ENCODE measurements at regions not wholly inside any gene's neighbourhood (a gene's known extent, or its start where the extent isn't known, plus 50 kb on each side); places are given as distances from the start of the nearest gene placed in this dataset.

GRCh38 chr5:155727512-155728145, 599.3 kb upstream of the SGCD start:
- no peaks in the 10 kb centered on the region for H3F3A ChIP-seq (ENCODE audit: insufficient read depth)
- H4K20me1 ChIP-seq (ENCODE audit: low read depth, low read length) = no peaks in the 10 kb centered on the region
- H3K9me3 ChIP-seq (ENCODE audit: insufficient read depth, low read length) = no peaks in the 10 kb centered on the region
- no peak overlapping the region for H3K27ac ChIP-seq (ENCODE audit: low read depth, low read length)
- no peaks in the 10 kb centered on the region for H3K79me2 ChIP-seq (ENCODE audit: insufficient read depth, low read length)
- H3K4me3 ChIP-seq (ENCODE audit: insufficient read depth, low read length, poor library complexity, severe bottlenecking) = no peak overlapping the region
- no peaks in the 10 kb centered on the region for H3K36me3 ChIP-seq (ENCODE audit: low read length)
- H3K27me3 ChIP-seq (ENCODE audit: low read length) = no peaks in the 10 kb centered on the region
- no peaks in the 10 kb centered on the region for H3K9me2 ChIP-seq (replicated peaks; ENCODE audit: insufficient read depth, low read length)
- no peak overlapping the region for H3K4me2 ChIP-seq (ENCODE audit: low read depth, low read length, poor library complexity, severe bottlenecking)
- H3K9ac ChIP-seq (ENCODE audit: low read length) = no peak overlapping the region
- no peak for TF ChIP-seq CTCF (IDR thresholded peaks at IDR 0.05; ENCODE audit: insufficient read depth, low read length, poor library complexity, severe bottlenecking)
- no peak for TF ChIP-seq EZH2phosphoT487 (conservative IDR thresholded peaks at IDR 0.05; ENCODE audit: low read length)
- no peak overlapping the region for H2AFZ ChIP-seq (ENCODE audit: low read depth, low read length, severe bottlenecking)

DNA sequence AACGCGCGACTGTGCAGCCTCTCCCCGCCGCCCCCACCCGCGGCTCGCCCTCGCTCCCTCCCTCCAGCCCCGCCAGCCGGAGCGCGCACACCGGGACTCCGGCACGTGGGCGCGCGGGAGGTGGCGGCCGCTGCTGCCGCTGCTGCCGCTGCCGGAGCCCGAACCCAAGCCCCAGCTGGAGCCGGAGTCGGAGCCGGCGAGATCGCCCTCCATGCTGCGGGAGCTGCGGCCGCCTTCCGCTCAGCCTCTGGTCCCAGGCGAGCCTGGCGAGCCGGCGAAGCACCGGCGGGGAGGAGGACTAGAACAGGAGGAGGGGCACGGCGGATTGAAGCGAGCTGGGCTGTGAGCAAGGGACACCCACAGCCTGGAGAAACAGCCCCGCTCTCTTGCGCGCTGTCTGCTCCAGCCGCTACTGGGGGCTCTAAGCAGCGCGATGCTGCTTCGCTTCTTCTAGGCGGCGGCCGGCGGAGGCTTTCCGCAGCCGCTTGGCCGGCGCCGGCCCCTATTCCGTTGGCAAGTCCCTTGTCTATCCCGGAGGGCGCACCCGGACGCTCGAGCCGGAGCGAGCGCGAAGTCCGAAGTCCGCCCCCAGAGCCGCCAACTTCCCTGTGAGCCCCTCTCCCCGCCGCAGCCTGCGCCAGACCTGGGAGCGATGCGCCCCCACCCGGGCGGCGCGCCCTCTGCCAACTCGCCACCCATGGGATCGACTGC, 598.7 kb upstream of the SGCD start:
- Histone ChIP-seq H2AFZ (ENCODE audit: low read depth, low read length, severe bottlenecking) (no peak overlapping the region), H3K4me3 (ENCODE audit: insufficient read depth, low read length, poor library complexity, severe bottlenecking) (no peak overlapping the region)

DNA sequence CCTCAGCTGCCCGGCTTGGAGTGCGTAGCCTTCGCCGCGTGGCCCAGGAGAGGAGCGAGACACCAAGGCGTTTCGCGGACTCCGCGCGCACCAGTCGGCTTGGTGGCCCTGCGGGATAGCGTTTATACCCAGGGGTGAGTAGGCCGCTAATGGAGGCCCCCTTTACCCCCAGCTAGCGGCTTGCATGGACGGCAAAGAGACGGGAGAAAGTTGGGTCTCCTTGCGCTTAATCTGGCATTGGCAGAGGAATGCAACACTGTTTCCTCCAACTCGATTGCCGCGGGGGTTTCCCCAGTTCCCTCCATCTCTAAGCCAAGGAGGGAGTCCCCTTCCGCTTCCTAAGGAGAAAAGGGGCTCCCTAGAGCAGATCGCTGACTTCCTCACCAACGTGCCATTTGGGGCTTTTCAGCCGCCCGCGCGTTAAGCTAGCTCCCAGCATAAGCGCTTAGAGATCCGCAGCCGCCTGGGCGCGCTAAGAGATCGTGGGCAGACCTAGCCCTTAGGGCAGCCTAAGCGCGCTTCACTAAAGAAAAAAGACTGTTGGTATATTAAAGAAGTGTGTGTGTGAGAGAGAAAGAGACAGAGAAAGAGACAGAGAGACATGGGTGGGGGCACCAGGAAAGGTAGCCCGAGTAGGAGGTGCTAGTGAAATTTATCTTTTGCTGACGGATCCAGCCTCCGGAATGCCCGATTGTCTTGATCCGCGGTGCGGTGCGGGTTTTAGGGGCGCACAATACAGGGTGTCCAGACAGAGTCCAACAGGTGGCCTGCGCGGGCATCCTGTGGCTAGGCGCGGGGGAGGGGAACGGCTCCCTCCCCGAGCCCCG, 597.9 kb upstream of the SGCD start:
- Histone ChIP-seq H3K4me2 (ENCODE audit: low read depth, low read length, poor library complexity, severe bottlenecking) (no peak overlapping the region), H3K79me2 (ENCODE audit: insufficient read depth, low read length) (no peaks in the 10 kb centered on the region), H3K27me3 (ENCODE audit: low read length) (no peaks in the 10 kb centered on the region), H3K9me2 (replicated peaks; ENCODE audit: insufficient read depth, low read length) (no peaks in the 10 kb centered on the region), H3F3A (ENCODE audit: insufficient read depth) (no peaks in the 10 kb centered on the region), H3K4me3 (ENCODE audit: insufficient read depth, low read length, poor library complexity, severe bottlenecking) (no peak overlapping the region), H3K36me3 (ENCODE audit: low read length) (no peaks in the 10 kb centered on the region), H3K27ac (ENCODE audit: low read depth, low read length) (no peak overlapping the region), H2AFZ (ENCODE audit: low read depth, low read length, severe bottlenecking) (no peak overlapping the region), H4K20me1 (ENCODE audit: low read depth, low read length) (no peaks in the 10 kb centered on the region), H3K9me3 (ENCODE audit: insufficient read depth, low read length) (no peaks in the 10 kb centered on the region), H3K9ac (ENCODE audit: low read length) (no peak overlapping the region)
- TF ChIP-seq EZH2phosphoT487 (conservative IDR thresholded peaks at IDR 0.05; ENCODE audit: low read length) (no peak), CTCF (IDR thresholded peaks at IDR 0.05; ENCODE audit: insufficient read depth, low read length, poor library complexity, severe bottlenecking) (no peak)

More for the DNA sequence above, 598.7 kb upstream of the SGCD start:
- H3K36me3 ChIP-seq (ENCODE audit: low read length) = no peaks in the 10 kb centered on the region
- H3F3A ChIP-seq (ENCODE audit: insufficient read depth) = no peaks in the 10 kb centered on the region
- no peak overlapping the region for H3K4me2 ChIP-seq (ENCODE audit: low read depth, low read length, poor library complexity, severe bottlenecking)
- TF ChIP-seq CTCF (IDR thresholded peaks at IDR 0.05; ENCODE audit: insufficient read depth, low read length, poor library complexity, severe bottlenecking) (no peak), EZH2phosphoT487 (conservative IDR thresholded peaks at IDR 0.05; ENCODE audit: low read length) (no peak)
- no peaks in the 10 kb centered on the region for H3K9me2 ChIP-seq (replicated peaks; ENCODE audit: insufficient read depth, low read length)
- H4K20me1 ChIP-seq (ENCODE audit: low read depth, low read length) = no peaks in the 10 kb centered on the region
- no peak overlapping the region for H3K27ac ChIP-seq (ENCODE audit: low read depth, low read length)
- H3K9me3 ChIP-seq (ENCODE audit: insufficient read depth, low read length) = no peaks in the 10 kb centered on the region
- no peak overlapping the region for H3K9ac ChIP-seq (ENCODE audit: low read length)
- H3K79me2 ChIP-seq (ENCODE audit: insufficient read depth, low read length) = no peaks in the 10 kb centered on the region
- no peaks in the 10 kb centered on the region for H3K27me3 ChIP-seq (ENCODE audit: low read length)
